NT2/D1 (cell line): ENCODE measurements at regions not wholly inside any gene's neighbourhood (a gene's known extent, or its start where the extent isn't known, plus 50 kb on each side); places are given as distances from the start of the nearest gene placed in this dataset.

Source experiments
- SUZ12 ChIP-seq: IDR thresholded peaks from 2 replicates; pipeline ENCODE4 v1.6.1; 2011; ENCODE audit not compliant: insufficient read length, insufficient read depth; ENCODE audit errors: extremely low read depth
- YY1 ChIP-seq: IDR thresholded peaks from 2 replicates; pipeline ENCODE4 v1.6.1; 2011; ENCODE audit not compliant: insufficient read length, insufficient read depth

DNA sequence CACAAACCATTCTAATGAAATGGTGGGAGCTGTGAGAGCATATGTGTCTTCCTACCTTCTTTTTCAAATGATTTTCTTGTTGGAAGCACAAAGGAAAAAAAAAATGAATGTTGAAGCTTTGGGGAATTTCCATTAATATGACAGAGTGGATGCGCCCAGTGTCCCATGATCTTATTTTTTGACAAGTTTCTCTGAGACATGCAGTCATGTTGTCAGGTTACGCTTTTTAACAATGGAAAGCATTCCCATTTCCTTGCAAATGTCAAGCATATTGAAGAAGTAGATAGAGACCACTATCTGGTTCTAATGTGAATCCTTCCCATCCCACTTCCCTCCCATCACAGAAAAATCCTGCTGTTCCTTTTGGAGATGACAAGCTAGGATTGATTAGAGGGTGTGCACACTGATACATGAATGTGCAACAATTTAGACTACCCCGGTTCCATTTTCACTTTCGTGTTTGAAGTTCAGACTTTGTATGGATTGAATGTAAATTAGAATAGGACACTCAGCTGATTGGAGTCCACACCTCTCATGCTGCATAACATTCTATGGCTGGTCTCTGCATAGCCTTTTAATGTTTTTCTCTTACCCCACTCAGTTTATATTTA, 919.4 kb downstream of the TLE4 start:
- no peak for TF ChIP-seq SUZ12
- TF ChIP-seq YY1: no peak
